Lower leg skin (tissue), 4 donors: ENCODE measurements at regions not wholly inside any gene's neighbourhood (a gene's known extent, or its start where the extent isn't known, plus 50 kb on each side); places are given as distances from the start of the nearest gene placed in this dataset.

Experiments used
- DNase-seq, 2 donors: peaks; one replicate each; pipeline ENCODE4 v3.0.0-alpha.2; 2019; ENCODE audit warnings: low spot score in 2 of 2
- H3K4me3 ChIP-seq: fragments of 200-600 bp; sonication (generic); 2 replicates; pipeline ENCODE4 v1.5.1; 2017; ENCODE audit warnings: mild to moderate bottlenecking, low read depth; ENCODE audit not compliant: poor library complexity, severe bottlenecking
- CTCF ChIP-seq, 3 donors: fragments of 450-650 bp; IDR thresholded peaks; one replicate each; pipeline ENCODE4 v1.5.1; 2016; ENCODE audit warnings: antibody characterized with exemption in 3 of 3, mild to moderate bottlenecking in 3 of 3, moderate library complexity in 2 of 3
- POLR2A ChIP-seq, 2 donors: fragments of 450-650 bp; IDR thresholded peaks; one replicate each; pipeline ENCODE4 v1.6.1; 2016 to 2017; ENCODE audit warnings: antibody characterized with exemption in 2 of 2, mild to moderate bottlenecking in 1 of 2, moderate library complexity in 1 of 2
- WGBS, 2 donors: methylation state at CpG; one replicate each; pipeline ENCODE4 v1.1.5; 2018; 5-methylcytosine and 5-hydroxymethylcytosine counted together
- intact Hi-C: fragments of 100-400 bp; cut with DNase I; formaldehyde crosslinking; loops from one replicate; pipeline ENCODE4 v1.15.0; 2023; ENCODE audit warnings: low total_unique reads

GRCh38 chr3:182214416-182214815 is 502.7 kb downstream of the SOX2 start:
- intact Hi-C loops: no loop called here
- WGBS, 2 donors: 49 to 53% methylated on average over 4 of the region's 4 CpGs
- DNase-seq: no peak
- TF ChIP-seq CTCF (IDR thresholded peaks at IDR 0.05) (no peak), POLR2A (IDR thresholded peaks at IDR 0.05) (no peak)
- no peak overlapping the region for H3K4me3 ChIP-seq

GRCh38 chr3:182215881-182216280 is 504.2 kb downstream of the SOX2 start:
- intact Hi-C loops: no loop called here
- TF ChIP-seq POLR2A (IDR thresholded peaks at IDR 0.05) (no peak), CTCF (IDR thresholded peaks at IDR 0.05) (no peak)
- DNase-seq: no peak
- H3K4me3 ChIP-seq: no peak overlapping the region

- TF ChIP-seq POLR2A (IDR thresholded peaks at IDR 0.05): no peak
- DNase-seq: no peak
- 53 to 63% methylated on average over 4 of the region's 4 CpGs for WGBS, 2 donors
- intact Hi-C loops: no loop called here
- H3K4me3 ChIP-seq: no peak overlapping the region
Measured at GRCh38 chr3:182216311-182216970, 504.7 kb downstream of the SOX2 start.

GRCh38 chr3:182220013-182220412 is 508.3 kb downstream of the SOX2 start:
- no peak overlapping the region for H3K4me3 ChIP-seq
- 32 to 37% methylated on average over 1 of the region's 1 CpG for WGBS, 2 donors
- intact Hi-C loops: no loop called here
- no peak for DNase-seq
- TF ChIP-seq CTCF (IDR thresholded peaks at IDR 0.05): no peak
- no peak for TF ChIP-seq POLR2A (IDR thresholded peaks at IDR 0.05)

- WGBS, 2 donors: 91 to 92% methylated on average over 1 of the region's 1 CpG
- intact Hi-C loops: no loop called here
- no peak for TF ChIP-seq CTCF (IDR thresholded peaks at IDR 0.05)
- no peak for TF ChIP-seq POLR2A (IDR thresholded peaks at IDR 0.05)
- no peak for DNase-seq
- no peak overlapping the region for H3K4me3 ChIP-seq
Measured at GRCh38 chr3:182220471-182220870, 508.7 kb downstream of the SOX2 start.

- DNase-seq: no peak
- 55 to 59% methylated on average over 4 of the region's 4 CpGs for whole genome bisulfite sequencing, 2 donors
- no peak for TF ChIP-seq CTCF (IDR thresholded peaks at IDR 0.05)
- TF ChIP-seq POLR2A (IDR thresholded peaks at IDR 0.05): no peak
- intact Hi-C loops: no loop called here
- H3K4me3 ChIP-seq: no peak overlapping the region
Measured at GRCh38 chr3:182226995-182227394, 515.3 kb downstream of the SOX2 start.
